GM21367 (cell line): ENCODE measurements at regions not wholly inside any gene's neighbourhood (a gene's known extent, or its start where the extent isn't known, plus 50 kb on each side); places are given as distances from the start of the nearest gene placed in this dataset.

Experiments
- ATAC-seq: cut with Tn5 transposase; IDR thresholded peaks from one replicate; pipeline ENCODE4 v1.9.1; 2021; ENCODE audit not compliant: unreplicated experiment

GRCh38 chr19:28289295-28290063 is 923.5 kb downstream of the UQCRFS1 start:
- no peak for ATAC-seq

GRCh38 chr19:28288572-28289264 is 924.2 kb downstream of the UQCRFS1 start:
- no peak for ATAC-seq

GRCh38 chr19:28285917-28286316 is 927.0 kb downstream of the UQCRFS1 start:
- no peak for ATAC-seq

GRCh38 chr19:28285078-28285477 is 927.9 kb downstream of the UQCRFS1 start:
- ATAC-seq = no peak

- ATAC-seq = no peak
These were observed 928.6 kb downstream of the UQCRFS1 start for GRCh38 chr19:28284389-28284788.

- ATAC-seq = no peak
These were observed 929.4 kb downstream of the UQCRFS1 start for GRCh38 chr19:28283592-28283991.

GRCh38 chr19:28281676-28282075 is 931.3 kb downstream of the UQCRFS1 start:
- no peak for ATAC-seq

GRCh38 chr19:28264556-28264955 is 948.4 kb downstream of the UQCRFS1 start:
- ATAC-seq = no peak

- no peak for ATAC-seq
These were observed 954.1 kb downstream of the UQCRFS1 start for GRCh38 chr19:28258829-28259228.

- ATAC-seq = no peak
These were observed 955.6 kb downstream of the UQCRFS1 start for GRCh38 chr19:28257396-28257795.

- ATAC-seq = no peak
These were observed 965.7 kb downstream of the UQCRFS1 start for GRCh38 chr19:28247243-28247642.

GRCh38 chr19:28245937-28246336 is 967.0 kb downstream of the UQCRFS1 start:
- no peak for ATAC-seq

- no peak for ATAC-seq
These were observed 968.0 kb downstream of the UQCRFS1 start for GRCh38 chr19:28244966-28245365.

GRCh38 chr19:28242317-28242927 is 970.5 kb downstream of the UQCRFS1 start:
- no peak for ATAC-seq

- ATAC-seq = no peak
These were observed 973.7 kb downstream of the UQCRFS1 start for GRCh38 chr19:28239270-28239669.

- no peak for ATAC-seq
These were observed 974.6 kb downstream of the UQCRFS1 start for GRCh38 chr19:28238270-28238820.

- ATAC-seq = no peak
These were observed 977.3 kb downstream of the UQCRFS1 start for GRCh38 chr19:28235606-28236125.

- no peak for ATAC-seq
These were observed 978.3 kb downstream of the UQCRFS1 start for GRCh38 chr19:28234637-28235036.

- ATAC-seq = no peak
These were observed 984.1 kb downstream of the UQCRFS1 start for GRCh38 chr19:28228854-28229253.

GRCh38 chr19:28224441-28224840 is 988.5 kb downstream of the UQCRFS1 start:
- no peak for ATAC-seq

- no peak for ATAC-seq
These were observed 991.2 kb downstream of the UQCRFS1 start for GRCh38 chr19:28221736-28222135.
